HG02610 (cell line): ENCODE measurements at regions not wholly inside any gene's neighbourhood (a gene's known extent, or its start where the extent isn't known, plus 50 kb on each side); places are given as distances from the start of the nearest gene placed in this dataset.
"Not testable (repeated sequence)": the region's sequence is repeated elsewhere in the genome, so short reads cannot be mapped to it uniquely, and the experiment has no call there.

Source experiments
- ATAC-seq: cut with Tn5 transposase; IDR thresholded peaks from one replicate; pipeline ENCODE4 v1.9.1; 2021; ENCODE audit warnings: mild to moderate bottlenecking, moderate library complexity; ENCODE audit not compliant: unreplicated experiment

GRCh38 chr6:137653706-137654059 is 159.5 kb upstream of the OLIG3 start:
- ATAC-seq, result no peak

- ATAC-seq, result no peak
Observed at GRCh38 chr6:137654365-137654981, 160.3 kb upstream of the OLIG3 start.

DNA sequence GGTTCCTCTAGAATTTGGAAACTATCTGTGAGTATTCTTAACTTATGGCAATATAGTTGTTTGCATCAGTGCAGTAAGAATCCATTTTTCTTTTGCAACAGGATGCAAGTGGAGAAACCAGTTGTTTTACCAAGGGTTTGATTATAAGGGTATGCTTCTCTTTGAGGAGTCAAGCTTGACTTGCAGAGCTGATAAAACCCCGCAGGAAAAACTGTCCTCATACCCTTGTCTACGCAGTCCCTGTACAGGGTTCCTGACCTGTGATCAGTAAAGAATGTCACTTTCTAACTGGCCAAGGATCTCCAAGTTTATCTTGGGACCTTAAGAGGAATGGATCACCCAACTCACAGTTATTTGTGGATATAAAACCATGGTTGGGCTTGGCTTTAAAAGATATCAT is 161.1 kb upstream of the OLIG3 start:
- ATAC-seq, result no peak

DNA sequence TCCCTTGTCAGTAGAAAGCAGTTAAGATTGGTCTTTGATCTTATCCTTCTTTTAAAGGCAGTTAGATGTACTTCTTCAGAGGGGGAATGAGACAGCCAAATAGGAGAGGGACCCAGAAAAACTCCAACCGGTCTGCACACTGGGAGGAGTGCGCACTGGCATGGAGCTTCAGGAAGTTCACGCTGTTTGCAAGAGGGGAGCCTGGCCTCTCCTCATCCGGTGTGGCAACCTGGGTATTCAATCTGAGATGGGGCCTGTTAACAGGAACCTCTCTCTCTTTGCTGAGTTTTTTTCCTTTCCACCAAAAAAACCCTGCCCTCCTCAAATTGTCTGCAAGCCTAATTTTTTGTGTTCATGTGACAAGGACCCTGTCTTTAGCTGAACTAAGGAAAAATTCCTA is 162.5 kb upstream of the OLIG3 start:
- ATAC-seq, result no peak

DNA sequence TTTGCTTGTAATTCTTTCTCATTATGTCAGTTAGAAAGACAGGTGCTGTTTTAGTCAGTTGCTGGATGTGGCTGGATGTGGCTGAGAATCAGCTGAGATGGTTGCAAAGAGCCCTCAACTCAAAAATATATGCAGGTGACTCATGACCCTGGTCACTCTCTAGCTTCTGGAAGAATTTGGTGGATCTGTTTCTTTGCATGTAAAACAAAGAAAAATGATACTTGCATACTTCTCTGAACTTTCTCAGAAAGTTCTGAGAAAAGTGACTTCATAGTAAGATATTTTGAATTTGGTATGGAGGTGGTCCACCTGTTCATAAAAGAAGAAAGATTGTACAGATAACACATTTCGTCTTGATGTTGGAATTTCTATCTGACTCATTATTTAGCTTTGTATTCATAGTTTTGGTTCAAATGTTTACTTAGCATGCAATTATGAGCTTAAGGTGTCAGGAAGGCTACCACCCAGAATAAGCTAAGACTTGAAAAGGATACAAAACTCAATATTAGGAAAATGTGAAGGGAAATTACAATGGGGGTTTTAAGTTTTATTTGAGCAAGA is 163.2 kb upstream of the OLIG3 start:
- ATAC-seq, result peak; percentile 65

DNA sequence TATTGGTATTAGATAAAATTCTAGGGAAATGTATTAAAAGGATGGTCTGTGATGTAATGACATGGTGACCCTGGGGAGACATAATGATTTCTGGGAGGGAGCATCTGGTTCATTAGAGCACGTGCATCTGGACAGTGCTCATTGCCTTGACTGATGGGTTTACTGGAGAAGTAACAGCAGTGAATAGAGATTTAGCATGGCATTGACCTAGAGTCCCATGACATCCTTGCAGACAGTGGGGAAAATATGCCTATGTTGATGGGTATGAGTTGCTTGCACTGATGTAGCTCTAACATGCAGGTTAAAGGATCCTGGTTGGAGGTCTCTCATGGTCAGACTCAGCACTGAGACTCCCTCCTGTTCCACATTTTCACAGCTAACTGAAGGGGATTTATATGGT is 164.1 kb upstream of the OLIG3 start:
- no peak for ATAC-seq

DNA sequence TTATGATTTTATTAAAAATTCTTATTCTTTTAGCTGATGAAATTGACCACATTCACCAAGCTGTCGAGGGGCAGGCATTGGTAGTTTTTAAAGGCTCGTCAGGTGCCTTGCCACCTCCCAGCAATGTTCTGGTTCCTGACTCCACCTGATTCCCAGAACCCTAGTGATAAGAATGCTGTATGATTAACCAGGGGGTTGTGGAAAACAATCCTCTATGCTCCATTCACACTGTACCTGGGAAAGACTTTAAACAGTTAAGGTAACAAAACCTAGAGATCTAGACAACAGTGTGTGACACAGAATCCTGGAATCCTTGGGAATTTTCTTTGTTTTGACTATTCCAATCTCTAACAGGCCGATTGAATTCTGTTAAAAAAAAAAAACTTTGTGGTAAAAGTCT is 165.7 kb upstream of the OLIG3 start:
- ATAC-seq, result no peak

DNA sequence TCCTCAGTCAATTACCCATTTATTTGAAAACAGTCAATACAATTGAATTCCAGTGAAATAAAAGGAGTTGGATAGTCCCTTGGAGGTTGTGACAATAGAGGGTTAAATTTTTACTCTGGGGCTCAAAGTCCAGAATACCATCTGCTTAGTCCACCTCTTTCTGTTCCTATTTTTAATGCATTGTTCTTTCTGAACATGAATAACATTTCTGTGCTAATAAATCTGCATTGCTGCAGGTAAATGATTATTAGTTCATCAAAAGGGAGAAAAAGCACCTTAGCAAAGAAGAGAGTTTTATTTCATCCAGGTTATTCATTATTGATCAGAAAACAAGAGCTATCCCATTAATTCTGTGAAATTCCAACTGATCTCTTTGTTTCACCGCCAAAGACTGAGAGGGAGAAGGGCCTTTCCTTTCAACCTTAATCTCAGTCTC is 166.1 kb upstream of the OLIG3 start:
- ATAC-seq, result no peak

GRCh38 chr6:137661601-137662000 is 167.4 kb upstream of the OLIG3 start:
- ATAC-seq, result no peak

- ATAC-seq, result no peak
Observed at GRCh38 chr6:137664183-137664582, 170.0 kb upstream of the OLIG3 start.

DNA sequence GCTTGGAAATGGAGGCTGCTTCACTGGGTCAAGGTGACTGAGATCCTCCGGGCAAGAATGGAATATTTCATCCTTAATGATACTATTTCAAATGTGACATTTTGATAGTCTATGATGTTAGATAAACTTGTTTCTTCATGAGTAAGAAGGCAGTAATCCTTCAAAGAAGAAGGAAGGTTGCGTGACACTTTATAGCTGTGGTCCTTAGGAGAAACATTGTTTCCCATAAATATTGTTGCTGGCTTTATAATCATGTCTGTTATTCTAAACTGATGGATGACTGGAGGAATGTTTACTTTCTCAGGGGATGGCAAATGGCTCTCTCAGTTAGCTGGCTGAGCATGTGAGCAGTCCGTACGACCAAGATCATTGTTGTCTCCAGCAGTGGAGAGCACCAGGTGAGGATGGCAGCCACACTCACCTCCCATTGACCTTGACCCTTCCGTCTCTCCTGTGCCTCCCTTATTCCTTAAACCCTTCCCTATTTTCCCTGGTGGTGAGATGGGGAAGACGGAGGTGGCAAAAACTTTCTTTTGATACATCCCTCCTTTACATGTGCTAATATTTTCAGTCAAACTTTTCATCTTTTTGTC is 171.2 kb upstream of the OLIG3 start:
- ATAC-seq, result no peak

DNA sequence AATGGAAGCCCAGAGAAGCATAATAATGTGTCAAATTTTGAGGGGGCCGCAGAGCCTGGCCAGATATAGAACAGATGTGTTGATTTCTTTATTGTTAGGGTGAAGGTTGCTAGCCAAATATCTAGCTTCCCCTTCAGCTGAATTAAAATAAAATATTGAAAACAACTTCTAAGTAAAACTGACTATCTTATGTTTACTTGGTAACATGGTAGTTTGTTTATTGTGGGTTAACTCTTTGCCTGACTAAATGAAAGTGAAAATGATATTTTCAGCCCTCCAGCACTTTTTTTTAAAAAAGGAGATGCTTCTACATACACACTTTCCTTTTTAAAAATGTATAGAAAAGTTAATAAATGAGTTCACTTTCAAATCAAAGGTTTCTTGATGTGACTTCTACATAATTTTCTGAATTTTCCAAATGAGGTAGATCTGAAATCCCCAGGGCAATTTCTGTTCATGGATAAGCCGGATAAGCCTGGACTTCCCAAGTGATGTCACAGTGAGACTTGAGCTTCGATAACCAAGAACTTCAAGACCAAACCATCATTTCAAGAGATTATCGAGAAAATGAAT is 172.1 kb upstream of the OLIG3 start:
- ATAC-seq, result peak; percentile 60

DNA sequence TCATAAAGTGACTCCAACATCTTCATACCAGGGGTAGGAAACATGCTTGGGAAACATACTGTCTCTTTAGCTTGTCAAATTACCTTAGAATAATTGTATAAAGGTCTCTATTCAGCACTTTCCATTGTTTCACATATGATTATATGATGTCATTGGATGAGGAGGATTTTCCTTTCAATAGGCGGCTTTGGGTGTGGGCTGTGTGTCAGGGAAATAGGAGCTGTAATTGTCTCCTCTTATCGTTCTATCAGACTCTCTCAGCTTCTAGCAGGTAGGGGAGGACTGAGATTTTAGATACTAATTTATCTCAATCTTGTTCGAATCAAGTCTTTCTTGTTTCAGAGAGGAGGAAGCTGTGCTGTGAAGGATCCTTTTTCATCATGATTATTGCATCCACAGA is 179.4 kb upstream of the OLIG3 start:
- ATAC-seq, result no peak

GRCh38 chr6:137676888-137677287 is 182.7 kb upstream of the OLIG3 start:
- ATAC-seq, result peak; percentile 52

DNA sequence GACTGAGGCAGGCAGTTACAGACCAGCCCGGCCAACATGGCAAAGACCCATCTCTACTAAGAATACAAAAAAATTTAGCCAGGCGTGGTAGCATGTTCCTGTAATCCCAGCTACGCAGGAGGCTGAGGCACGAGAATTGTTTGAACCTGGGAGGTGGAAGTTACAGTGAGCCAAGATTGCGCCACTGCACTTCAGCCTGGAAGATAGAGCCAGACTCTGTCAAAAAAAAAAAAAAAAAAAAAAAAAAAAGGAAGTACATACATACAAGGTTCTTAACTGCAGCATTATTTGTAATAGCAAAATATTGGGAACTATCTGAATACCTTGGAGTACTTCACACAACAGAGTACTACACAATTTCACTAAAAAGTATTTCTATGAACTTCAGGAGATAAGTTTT is 183.5 kb upstream of the OLIG3 start:
- no peak for ATAC-seq

DNA sequence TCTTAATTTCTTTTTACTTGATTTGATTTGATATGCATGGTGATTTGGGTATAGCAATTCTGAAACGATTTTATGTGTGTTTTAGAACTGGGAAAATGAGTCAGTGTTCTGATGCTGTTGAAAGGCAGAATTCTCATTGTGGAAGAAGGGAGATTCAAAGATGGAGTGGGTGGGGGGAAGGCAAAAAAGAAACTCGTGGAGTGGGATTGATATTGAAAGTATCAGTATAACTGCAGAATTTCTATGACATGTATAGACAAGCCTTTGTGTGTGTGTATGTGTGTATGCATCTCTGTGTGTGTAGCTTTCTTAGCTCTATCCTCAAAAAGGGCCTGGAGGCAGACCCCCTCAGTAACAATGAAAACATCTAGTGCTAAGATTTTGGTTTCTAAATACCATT is 184.3 kb upstream of the OLIG3 start:
- peak; percentile 52 for ATAC-seq

GRCh38 chr6:137680705-137681346 is 186.2 kb upstream of the TNFAIP3 start:
- peak; percentile 38 for ATAC-seq

DNA sequence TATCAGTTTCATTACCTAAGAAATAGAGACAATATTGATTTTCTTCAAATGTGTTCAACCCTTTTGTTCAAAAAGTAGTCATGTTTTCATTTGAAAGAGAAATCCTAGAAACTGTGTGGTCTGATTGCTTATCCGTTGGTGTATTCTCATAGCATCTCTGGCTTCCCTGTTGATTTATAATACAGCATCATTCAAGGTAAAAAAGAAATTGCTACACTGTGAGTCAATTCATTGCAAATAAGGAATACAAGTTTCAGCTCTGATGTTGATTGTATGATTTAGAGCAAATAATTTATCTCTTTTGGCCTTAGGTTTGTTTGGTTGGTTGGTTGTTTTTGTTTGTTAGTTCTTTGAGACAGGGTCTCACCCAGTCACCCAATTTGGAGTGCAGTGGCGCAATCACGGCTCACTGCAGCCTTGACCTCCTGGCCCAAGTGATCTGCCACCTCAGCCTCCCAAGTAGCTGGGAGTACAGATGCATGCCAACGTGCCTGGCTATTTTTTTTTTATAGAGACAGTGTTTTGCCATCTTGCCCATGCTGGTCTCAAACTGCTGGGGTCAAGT is 185.5 kb upstream of the TNFAIP3 start:
- no peak for ATAC-seq

GRCh38 chr6:137682658-137683057 is 184.4 kb upstream of the TNFAIP3 start:
- ATAC-seq, result not testable (repeated sequence)

- no peak for ATAC-seq
Observed at GRCh38 chr6:137683916-137684315, 183.1 kb upstream of the TNFAIP3 start.

GRCh38 chr6:137685798-137686375 is 181.2 kb upstream of the TNFAIP3 start:
- ATAC-seq, result no peak
